IPS-NIHi11 (cell line): ENCODE measurements at regions not wholly inside any gene's neighbourhood (a gene's known extent, or its start where the extent isn't known, plus 50 kb on each side); places are given as distances from the start of the nearest gene placed in this dataset.
"Not testable (repeated sequence)": the region's sequence is repeated elsewhere in the genome, so short reads cannot be mapped to it uniquely, and the experiment has no call there.

Experiments
- DNase-seq: peaks from one replicate; pipeline ENCODE4 v3.0.0; 2012; ENCODE audit warnings: mixed read lengths, low spot score

- DNase-seq = no peak
These were observed 587.0 kb upstream of the GRM7 start for GRCh38 chr3:6273878-6274277.

GRCh38 chr3:6281662-6282061 is 579.3 kb upstream of the GRM7 start:
- DNase-seq = no peak

GRCh38 chr3:6282918-6283317 is 578.0 kb upstream of the GRM7 start:
- DNase-seq = no peak

- no peak for DNase-seq
These were observed 573.6 kb upstream of the GRM7 start for GRCh38 chr3:6287088-6287875.

- DNase-seq = no peak
These were observed 559.3 kb upstream of the GRM7 start for GRCh38 chr3:6301626-6302025.

- no peak for DNase-seq
These were observed 545.0 kb upstream of the GRM7 start for GRCh38 chr3:6315906-6316305.

GRCh38 chr3:6321999-6322398 is 538.9 kb upstream of the GRM7 start:
- DNase-seq = no peak

- DNase-seq = no peak
These were observed 534.1 kb upstream of the GRM7 start for GRCh38 chr3:6326771-6327170.

- DNase-seq = not testable (repeated sequence)
These were observed 520.0 kb upstream of the GRM7 start for GRCh38 chr3:6340980-6341325.

- no peak for DNase-seq
These were observed 509.2 kb upstream of the GRM7 start for GRCh38 chr3:6351752-6352151.

GRCh38 chr3:6354653-6355052 is 506.3 kb upstream of the GRM7 start:
- DNase-seq = no peak

- no peak for DNase-seq
These were observed 498.5 kb upstream of the GRM7 start for GRCh38 chr3:6362406-6362805.

- no peak for DNase-seq
These were observed 493.7 kb upstream of the GRM7 start for GRCh38 chr3:6367171-6367570.

GRCh38 chr3:6392123-6392522 is 468.8 kb upstream of the GRM7 start:
- no peak for DNase-seq

- DNase-seq = no peak
These were observed 466.0 kb upstream of the GRM7 start for GRCh38 chr3:6394944-6395343.

- no peak for DNase-seq
These were observed 464.3 kb upstream of the GRM7 start for GRCh38 chr3:6396631-6397030.

GRCh38 chr3:6402666-6403065 is 458.2 kb upstream of the GRM7 start:
- not testable (repeated sequence) for DNase-seq

GRCh38 chr3:6406923-6407322 is 454.0 kb upstream of the GRM7 start:
- DNase-seq = not testable (repeated sequence)

- no peak for DNase-seq
These were observed 444.8 kb upstream of the GRM7 start for GRCh38 chr3:6416049-6416661.

- no peak for DNase-seq
These were observed 443.7 kb upstream of the GRM7 start for GRCh38 chr3:6417174-6417573.

- DNase-seq = no peak
These were observed 442.4 kb upstream of the GRM7 start for GRCh38 chr3:6418485-6418884.

GRCh38 chr3:6421666-6422445 is 439.1 kb upstream of the GRM7 start:
- no peak for DNase-seq

GRCh38 chr3:6425289-6425820 is 435.6 kb upstream of the GRM7 start:
- DNase-seq = no peak
